ENCODE measurements at regions not wholly inside any gene's neighbourhood (a gene's known extent, or its start where the extent isn't known, plus 50 kb on each side); places are given as distances from the start of the nearest gene placed in this dataset.

- 80 to 81% methylated on average over 3 of the region's 3 CpGs for WGBS, 2 donors
- DNase-seq (no peak), FAIRE-seq (no peak), ATAC-seq (no peak)
- Histone ChIP-seq H3K9me3 (no peaks in the 10 kb centered on the region), H3K36me3 (no peaks in the 10 kb centered on the region), H3K4me3 (no peak overlapping the region), H3K27me3 (no peaks in the 10 kb centered on the region), H3K4me1 (no peaks in the 10 kb centered on the region), H3K27ac (no peak overlapping the region)
- intact Hi-C loops (cut with DNase I): no loop called here
- TF ChIP-seq, protein P1, sequence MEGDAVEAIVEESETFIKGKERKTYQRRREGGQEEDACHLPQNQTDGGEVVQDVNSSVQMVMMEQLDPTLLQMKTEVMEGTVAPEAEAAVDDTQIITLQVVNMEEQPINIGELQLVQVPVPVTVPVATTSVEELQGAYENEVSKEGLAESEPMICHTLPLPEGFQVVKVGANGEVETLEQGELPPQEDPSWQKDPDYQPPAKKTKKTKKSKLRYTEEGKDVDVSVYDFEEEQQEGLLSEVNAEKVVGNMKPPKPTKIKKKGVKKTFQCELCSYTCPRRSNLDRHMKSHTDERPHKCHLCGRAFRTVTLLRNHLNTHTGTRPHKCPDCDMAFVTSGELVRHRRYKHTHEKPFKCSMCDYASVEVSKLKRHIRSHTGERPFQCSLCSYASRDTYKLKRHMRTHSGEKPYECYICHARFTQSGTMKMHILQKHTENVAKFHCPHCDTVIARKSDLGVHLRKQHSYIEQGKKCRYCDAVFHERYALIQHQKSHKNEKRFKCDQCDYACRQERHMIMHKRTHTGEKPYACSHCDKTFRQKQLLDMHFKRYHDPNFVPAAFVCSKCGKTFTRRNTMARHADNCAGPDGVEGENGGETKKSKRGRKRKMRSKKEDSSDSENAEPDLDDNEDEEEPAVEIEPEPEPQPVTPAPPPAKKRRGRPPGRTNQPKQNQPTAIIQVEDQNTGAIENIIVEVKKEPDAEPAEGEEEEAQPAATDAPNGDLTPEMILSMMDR (IDR thresholded peaks at IDR 0.05): no peak
Measured at GRCh38 chr14:86858031-86858430, 1135.0 kb downstream of the GALC start.

DNA sequence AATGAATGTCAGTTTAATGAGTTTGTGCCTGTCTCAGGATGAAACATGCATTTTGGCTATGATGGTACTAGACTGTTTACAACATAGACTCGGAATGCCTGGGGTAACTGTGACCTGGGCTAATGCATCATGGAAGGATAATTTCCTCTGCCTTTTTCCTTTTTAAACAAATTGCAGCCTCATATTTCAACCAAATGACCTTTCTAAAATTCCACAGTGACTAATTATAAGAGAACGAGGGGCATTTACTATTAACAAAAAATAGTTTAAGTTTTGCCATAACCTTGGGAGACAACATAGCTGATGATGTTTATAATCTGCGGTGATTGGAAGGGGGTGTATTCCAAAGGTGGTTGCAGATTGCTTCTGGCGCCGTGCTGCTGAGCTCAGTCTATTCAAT, 1140.5 kb downstream of the GALC start:
- H3K27me3 ChIP-seq: no peaks in the 10 kb centered on the region
- TF ChIP-seq, protein P1 (IDR thresholded peaks at IDR 0.05): no peak
- H3K4me3 ChIP-seq: no peak overlapping the region
- no peaks in the 10 kb centered on the region for H3K4me1 ChIP-seq
- intact Hi-C loops (cut with DNase I): no loop called here
- 67 to 71% methylated on average over 5 of the region's 5 CpGs for WGBS, 2 donors
- no peaks in the 10 kb centered on the region for H3K9me3 ChIP-seq
- no peak overlapping the region for H3K27ac ChIP-seq
- no peak for DNase-seq
- ATAC-seq: no peak
- no peaks in the 10 kb centered on the region for H3K36me3 ChIP-seq
- no peak for FAIRE-seq

DNA sequence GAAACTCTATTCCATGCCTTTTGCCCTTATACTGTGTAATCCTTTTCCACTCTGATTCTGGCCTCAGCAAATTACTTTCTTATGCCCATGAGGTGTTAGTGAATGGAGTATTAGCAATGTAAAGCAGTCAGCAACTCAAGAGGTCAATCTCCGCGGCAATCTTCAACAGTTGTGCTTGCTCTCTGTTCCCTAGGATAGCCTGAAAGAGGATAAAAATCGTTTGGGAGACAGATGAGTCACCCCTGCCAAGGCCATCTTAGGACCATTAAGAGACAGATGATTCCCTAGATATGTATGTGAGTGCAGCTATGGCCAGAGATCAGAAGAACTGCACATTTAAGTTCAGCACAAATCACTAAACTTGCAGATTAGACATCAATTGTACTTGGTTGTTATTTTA, 1145.8 kb downstream of the GALC start:
- Histone ChIP-seq H3K4me3 (no peak overlapping the region), H3K36me3 (no peaks in the 10 kb centered on the region), H3K27ac (no peak overlapping the region), H3K4me1 (no peaks in the 10 kb centered on the region), H3K9me3 (no peaks in the 10 kb centered on the region), H3K27me3 (no peaks in the 10 kb centered on the region)
- WGBS, 2 donors: 64 to 66% methylated on average over 3 of the region's 3 CpGs
- DNase-seq (no peak), FAIRE-seq (no peak), ATAC-seq (no peak)
- intact Hi-C loops (cut with DNase I): no loop called here
- TF ChIP-seq, protein P1 (IDR thresholded peaks at IDR 0.05): no peak

DNA sequence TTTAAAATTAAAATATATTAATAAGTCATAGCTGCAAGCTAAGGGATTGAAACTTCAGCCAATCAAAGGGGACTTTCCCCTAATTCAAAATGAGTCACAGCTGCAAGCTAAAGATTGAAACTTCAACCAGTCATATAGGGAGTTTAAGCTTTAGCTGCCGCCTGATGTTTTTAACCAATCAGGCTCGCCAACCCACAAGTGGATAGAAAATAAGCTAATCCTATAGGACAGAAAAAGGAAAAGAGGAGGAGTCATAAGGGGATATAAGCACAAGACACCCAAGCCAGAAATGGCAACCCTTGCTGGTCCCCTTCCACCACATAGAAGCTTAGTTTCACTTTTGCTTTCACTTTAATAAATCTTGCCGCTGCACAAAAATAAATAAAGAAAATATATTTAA, 1154.6 kb downstream of the GALC start:
- Histone ChIP-seq H3K36me3 (no peaks in the 10 kb centered on the region), H3K9me3 (no peaks in the 10 kb centered on the region), H3K4me1 (no peaks in the 10 kb centered on the region), H3K27ac (no peak overlapping the region), H3K27me3 (no peaks in the 10 kb centered on the region), H3K4me3 (no peak overlapping the region)
- TF ChIP-seq, protein P1 (IDR thresholded peaks at IDR 0.05): no peak
- WGBS, 2 donors: 93 to 97% methylated on average over 3 of the region's 3 CpGs
- intact Hi-C loops (cut with DNase I): no loop called here
- DNase-seq (no peak), FAIRE-seq (no peak), ATAC-seq (no peak)

DNA sequence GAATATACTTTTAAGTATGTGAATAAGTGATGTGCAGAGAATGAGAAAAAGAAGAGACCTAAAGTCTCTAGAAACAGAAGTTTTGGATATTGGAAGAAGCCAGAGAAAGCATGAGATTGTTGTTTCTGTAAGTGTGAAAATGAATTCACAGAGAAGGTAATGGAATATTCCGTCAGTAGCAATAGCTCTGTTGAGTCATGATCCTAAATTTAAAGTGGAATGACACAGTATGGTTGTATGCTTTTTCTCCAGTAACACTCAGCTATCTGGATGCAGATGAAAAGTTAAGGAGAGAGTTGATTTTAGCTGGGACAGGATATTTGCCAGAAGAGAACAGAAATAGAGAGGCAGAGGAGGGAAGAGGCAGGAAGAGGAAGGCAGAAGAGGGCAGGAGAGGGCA, 1166.3 kb downstream of the GALC start:
- no peak for FAIRE-seq
- intact Hi-C loops (cut with DNase I): no loop called here

More for the DNA sequence above, 1166.3 kb downstream of the GALC start:
- Histone ChIP-seq H3K9me3 (no peaks in the 10 kb centered on the region), H3K27me3 (no peaks in the 10 kb centered on the region), H3K4me3 (no peak overlapping the region), H3K36me3 (no peaks in the 10 kb centered on the region), H3K4me1 (no peaks in the 10 kb centered on the region), H3K27ac (no peak overlapping the region)
- ATAC-seq (no peak), DNase-seq (no peak)
- TF ChIP-seq, protein P1 (IDR thresholded peaks at IDR 0.05): no peak
- 48 to 82% methylated on average over 1 of the region's 1 CpG for WGBS, 2 donors
